ENCODE measurements at regions not wholly inside any gene's neighbourhood (a gene's known extent, or its start where the extent isn't known, plus 50 kb on each side); places are given as distances from the start of the nearest gene placed in this dataset.

- ChIA-PET SMC1A (ENCODE audit: uncharacterized antibody, unreplicated experiment) (no interaction called here), RAD21 (ENCODE audit: unreplicated experiment) (no interaction called here), CTCF (no interaction called here), POLR2A (no interaction called here)
- no peak for TF ChIP-seq RELA (IDR thresholded peaks at IDR 0.05; ENCODE audit: borderline replicate concordance, partially characterized antibody)
- TF ChIP-seq IKZF1 (conservative IDR thresholded peaks at IDR 0.05): no peak
- FAIRE-seq (no peak), DNase-seq (ENCODE audit: low read depth, low spot score) (no peak), ATAC-seq (no peak)
- Histone ChIP-seq H3K4me3 (no peak overlapping the region), H4K20me1 (ENCODE audit: control insufficient read depth, insufficient read depth) (no peaks in the 10 kb centered on the region), H3K4me2 (ENCODE audit: control insufficient read depth, insufficient read depth) (no peak overlapping the region), H3K79me2 (ENCODE audit: control insufficient read depth, insufficient read depth, low read length) (no peaks in the 10 kb centered on the region), H3K4me1 (ENCODE audit: control insufficient read depth, insufficient read depth, low read length) (no peaks in the 10 kb centered on the region), H3K27me3 (replicated peaks in 1 of 2; ENCODE audit: control insufficient read depth in 2 of 2, insufficient read depth in 2 of 2, low read length in 1 of 2) (no peaks in the 10 kb centered on the region), H3K27ac (ENCODE audit: control insufficient read depth, insufficient read depth) (no peak overlapping the region), H3K36me3 (ENCODE audit: control insufficient read depth in 2 of 2, insufficient read depth in 2 of 2, low read length in 1 of 2) (no peaks in the 10 kb centered on the region), H3K9me3 (replicated peaks; ENCODE audit: control insufficient read depth, insufficient read depth, low read length) (no peaks in the 10 kb centered on the region), H3K9ac (ENCODE audit: control insufficient read depth, insufficient read depth, low read length) (no peak overlapping the region), H2AFZ (ENCODE audit: control insufficient read depth, low read depth, low read length) (no peak overlapping the region)
- no TSS peak for BruUV-seq (replicated peaks)
- intact Hi-C loops (cut with micrococcal nuclease; ENCODE audit: unreplicated experiment) (no loop called here), in situ Hi-C loops (cut with MboI) (no loop called here)
- 38% methylated on average over 9 of the region's 9 CpGs for WGBS (ENCODE audit: insufficient coverage, insufficient replicate concordance, low lambda C conversion rate, missing lambda C conversion rate)
These were observed 130.9 kb upstream of the PLEKHA5 start for GRCh38 chr12:18998343-18999261.

GRCh38 chr12:19000836-19001235 lies 128.7 kb upstream of the PLEKHA5 start:
- Histone ChIP-seq H3K4me1 (ENCODE audit: control insufficient read depth, insufficient read depth, low read length) (no peaks in the 10 kb centered on the region), H3K27me3 (replicated peaks in 1 of 2; ENCODE audit: control insufficient read depth in 2 of 2, insufficient read depth in 2 of 2, low read length in 1 of 2) (no peaks in the 10 kb centered on the region), H3K36me3 (ENCODE audit: control insufficient read depth in 2 of 2, insufficient read depth in 2 of 2, low read length in 1 of 2) (no peaks in the 10 kb centered on the region), H3K9ac (ENCODE audit: control insufficient read depth, insufficient read depth, low read length) (no peak overlapping the region), H3K4me3 (no peak overlapping the region), H4K20me1 (ENCODE audit: control insufficient read depth, insufficient read depth) (no peaks in the 10 kb centered on the region), H2AFZ (ENCODE audit: control insufficient read depth, low read depth, low read length) (no peak overlapping the region), H3K79me2 (ENCODE audit: control insufficient read depth, insufficient read depth, low read length) (no peaks in the 10 kb centered on the region), H3K4me2 (ENCODE audit: control insufficient read depth, insufficient read depth) (no peak overlapping the region), H3K27ac (ENCODE audit: control insufficient read depth, insufficient read depth) (no peak overlapping the region), H3K9me3 (replicated peaks; ENCODE audit: control insufficient read depth, insufficient read depth, low read length) (no peaks in the 10 kb centered on the region)
- ChIA-PET SMC1A (ENCODE audit: uncharacterized antibody, unreplicated experiment) (no interaction called here), RAD21 (ENCODE audit: unreplicated experiment) (no interaction called here), CTCF (no interaction called here), POLR2A (interaction anchor here (0.7 kb wide), 1 partner anchor 68 kb away, joined by 3 read pairs; no protein-coding TSS in a partner anchor)
- ATAC-seq (no peak), DNase-seq (ENCODE audit: low read depth, low spot score) (no peak), FAIRE-seq (no peak)
- BruUV-seq (replicated peaks): no TSS peak
- WGBS (ENCODE audit: insufficient coverage, insufficient replicate concordance, low lambda C conversion rate, missing lambda C conversion rate): 66% methylated on average over 2 of the region's 2 CpGs
- in situ Hi-C loops (cut with MboI) (no loop called here), intact Hi-C loops (cut with micrococcal nuclease; ENCODE audit: unreplicated experiment) (no loop called here)
- TF ChIP-seq LARP7 (IDR thresholded peaks at IDR 0.05) (no peak), BCL3 (IDR thresholded peaks at IDR 0.05; ENCODE audit: borderline replicate concordance, insufficient read depth, low read depth, low read length, poor library complexity, severe bottlenecking) (no peak), EZH2 (IDR thresholded peaks at IDR 0.05; ENCODE audit: borderline replicate concordance, control insufficient read depth, low read depth, low read length) (no peak), MAX (IDR thresholded peaks at IDR 0.05; ENCODE audit: low read depth, low read length) (no peak), HSF1 (IDR thresholded peaks at IDR 0.05; ENCODE audit: low read depth, low read length) (no peak), E4F1 (IDR thresholded peaks at IDR 0.05; ENCODE audit: borderline replicate concordance, partially characterized antibody) (no peak), MYB (IDR thresholded peaks at IDR 0.05; ENCODE audit: borderline replicate concordance, low read depth, low read length) (no peak), SMAD1 (IDR thresholded peaks at IDR 0.05; ENCODE audit: low read depth, partially characterized antibody) (no peak)

All from GM12878 (cell line).